ENCODE measurements at regions not wholly inside any gene's neighbourhood (a gene's known extent, or its start where the extent isn't known, plus 50 kb on each side); places are given as distances from the start of the nearest gene placed in this dataset.

DNA sequence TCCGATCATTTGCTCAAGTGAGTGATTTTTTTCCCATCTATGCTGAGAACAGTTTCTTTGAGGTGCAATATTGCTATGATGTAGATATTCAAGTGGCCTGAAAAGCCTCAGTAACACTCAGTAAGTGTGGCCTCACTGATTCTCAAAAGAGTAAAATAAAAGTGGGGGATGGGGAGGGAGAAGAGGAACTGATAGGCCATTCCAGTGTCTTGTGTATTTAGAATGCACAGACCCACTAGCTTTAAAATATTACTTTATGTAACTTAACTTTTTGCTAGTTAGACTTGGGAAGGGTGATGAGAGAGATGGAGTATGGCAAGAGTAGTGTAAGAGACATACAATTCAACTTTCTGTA lies 79.5 kb upstream of the ZNF608 start:
- no peak for TF ChIP-seq JUND (IDR thresholded peaks at IDR 0.05)
- TF ChIP-seq, protein P1, sequence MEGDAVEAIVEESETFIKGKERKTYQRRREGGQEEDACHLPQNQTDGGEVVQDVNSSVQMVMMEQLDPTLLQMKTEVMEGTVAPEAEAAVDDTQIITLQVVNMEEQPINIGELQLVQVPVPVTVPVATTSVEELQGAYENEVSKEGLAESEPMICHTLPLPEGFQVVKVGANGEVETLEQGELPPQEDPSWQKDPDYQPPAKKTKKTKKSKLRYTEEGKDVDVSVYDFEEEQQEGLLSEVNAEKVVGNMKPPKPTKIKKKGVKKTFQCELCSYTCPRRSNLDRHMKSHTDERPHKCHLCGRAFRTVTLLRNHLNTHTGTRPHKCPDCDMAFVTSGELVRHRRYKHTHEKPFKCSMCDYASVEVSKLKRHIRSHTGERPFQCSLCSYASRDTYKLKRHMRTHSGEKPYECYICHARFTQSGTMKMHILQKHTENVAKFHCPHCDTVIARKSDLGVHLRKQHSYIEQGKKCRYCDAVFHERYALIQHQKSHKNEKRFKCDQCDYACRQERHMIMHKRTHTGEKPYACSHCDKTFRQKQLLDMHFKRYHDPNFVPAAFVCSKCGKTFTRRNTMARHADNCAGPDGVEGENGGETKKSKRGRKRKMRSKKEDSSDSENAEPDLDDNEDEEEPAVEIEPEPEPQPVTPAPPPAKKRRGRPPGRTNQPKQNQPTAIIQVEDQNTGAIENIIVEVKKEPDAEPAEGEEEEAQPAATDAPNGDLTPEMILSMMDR (IDR thresholded peaks at IDR 0.05; ENCODE audit: low read depth, low read length, missing input control): no peak

All from liver (tissue), 3 donors.